ENCODE measurements at regions not wholly inside any gene's neighbourhood (a gene's known extent, or its start where the extent isn't known, plus 50 kb on each side); places are given as distances from the start of the nearest gene placed in this dataset.

DNA sequence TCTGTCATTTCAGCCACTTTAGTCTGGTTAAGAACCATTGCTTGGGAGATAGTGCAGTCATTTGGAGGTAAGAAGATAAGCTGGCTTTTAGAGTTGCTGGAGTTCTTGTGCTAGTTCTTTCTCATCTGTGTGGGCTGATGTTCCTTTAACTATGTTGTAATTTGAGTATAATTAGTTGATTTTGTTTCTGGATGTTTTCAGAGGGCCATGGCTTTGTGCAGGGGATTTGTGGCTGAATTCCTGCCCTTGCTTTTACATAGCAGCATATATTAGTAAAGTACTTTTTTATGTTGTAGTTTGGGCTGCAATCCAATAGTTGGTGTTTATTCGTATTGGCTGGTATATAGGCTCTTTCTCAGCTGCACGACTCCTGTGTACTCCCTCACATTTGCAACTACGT is 339.6 kb downstream of the ANKRD50 start:
- Histone ChIP-seq H3K18ac (ENCODE audit: low read length) (no peak overlapping the region), H2AK5ac (ENCODE audit: low read depth, low read length) (no peak overlapping the region), H2BK15ac (ENCODE audit: low read length) (no peak overlapping the region), H3K14ac (ENCODE audit: low read length) (no peak overlapping the region), H3K4me1 (ENCODE audit: control insufficient read depth in 2 of 2, insufficient read depth in 1 of 2, low read depth in 1 of 2, low read length in 2 of 2) (no peaks in the 10 kb centered on the region), H3K36me3 (replicated peaks in 1 of 2; ENCODE audit: control insufficient read depth in 2 of 2, insufficient read depth in 2 of 2, low read length in 2 of 2) (no peaks in the 10 kb centered on the region), H2BK120ac (ENCODE audit: low read depth, low read length) (no peak overlapping the region), H3K27ac (replicated peaks; ENCODE audit: low read length) (no peak overlapping the region), H3K4me2 (ENCODE audit: insufficient read depth, low read length, poor library complexity, severe bottlenecking) (no peak overlapping the region), H3K79me1 (ENCODE audit: low read depth, low read length) (no peaks in the 10 kb centered on the region), H3K23ac (ENCODE audit: low read depth, low read length, poor library complexity) (no peak overlapping the region), H3K4me3 (ENCODE audit: low read length in 2 of 2) (no peak overlapping the region), H3K9me3 (replicated peaks in 1 of 2; ENCODE audit: control insufficient read depth in 2 of 2, insufficient read depth in 1 of 2, low read depth in 1 of 2, low read length in 2 of 2) (no peaks in the 10 kb centered on the region), H2BK5ac (ENCODE audit: low read length) (no peak overlapping the region), H3K27me3 (ENCODE audit: control insufficient read depth in 3 of 3, insufficient read depth in 3 of 3, low read depth in 1 of 3, low read length in 3 of 3) (no peaks in the 10 kb centered on the region), H4K91ac (ENCODE audit: low read depth, low read length, poor library complexity) (no peak overlapping the region), H3K4ac (ENCODE audit: low read length) (no peak overlapping the region), H2BK12ac (ENCODE audit: low read length) (no peak overlapping the region), H3K9ac (ENCODE audit: low read depth, low read length, poor library complexity) (no peak overlapping the region), H4K8ac (ENCODE audit: low read depth, low read length) (no peak overlapping the region), H2AFZ (ENCODE audit: low read length) (no peak overlapping the region)
- DNase-seq (ENCODE audit: low spot score): no peak
- WGBS, 2 donors (ENCODE audit: extremely low coverage in 2 of 2, insufficient read length in 2 of 2, insufficient replicate concordance in 1 of 2): no CpG with 5 or more reads among the region's 3 CpGs

GRCh38 chr4:124386163-124386562 is 326.4 kb downstream of the ANKRD50 start:
- Histone ChIP-seq H3K9ac (ENCODE audit: low read depth, low read length, poor library complexity) (no peak overlapping the region), H3K9me3 (replicated peaks in 1 of 2; ENCODE audit: control insufficient read depth in 2 of 2, insufficient read depth in 1 of 2, low read depth in 1 of 2, low read length in 2 of 2) (no peaks in the 10 kb centered on the region), H3K14ac (ENCODE audit: low read length) (no peak overlapping the region), H3K4me3 (ENCODE audit: low read length in 2 of 2) (no peak overlapping the region), H4K91ac (ENCODE audit: low read depth, low read length, poor library complexity) (no peak overlapping the region), H3K36me3 (replicated peaks in 1 of 2; ENCODE audit: control insufficient read depth in 2 of 2, insufficient read depth in 2 of 2, low read length in 2 of 2) (no peaks in the 10 kb centered on the region), H2BK120ac (ENCODE audit: low read depth, low read length) (no peak overlapping the region), H2BK5ac (ENCODE audit: low read length) (no peak overlapping the region), H3K27ac (replicated peaks; ENCODE audit: low read length) (no peak overlapping the region), H3K4ac (ENCODE audit: low read length) (no peak overlapping the region), H3K18ac (ENCODE audit: low read length) (no peak overlapping the region), H2AFZ (ENCODE audit: low read length) (no peak overlapping the region), H3K23ac (ENCODE audit: low read depth, low read length, poor library complexity) (no peak overlapping the region), H2BK15ac (ENCODE audit: low read length) (no peak overlapping the region), H3K27me3 (ENCODE audit: control insufficient read depth in 3 of 3, insufficient read depth in 3 of 3, low read depth in 1 of 3, low read length in 3 of 3) (no peaks in the 10 kb centered on the region), H3K4me1 (ENCODE audit: control insufficient read depth in 2 of 2, insufficient read depth in 1 of 2, low read depth in 1 of 2, low read length in 2 of 2) (peaks cover 0 to 4% of the 10 kb centered on the region in 2 donors), H3K79me1 (ENCODE audit: low read depth, low read length) (no peaks in the 10 kb centered on the region), H3K4me2 (ENCODE audit: insufficient read depth, low read length, poor library complexity, severe bottlenecking) (no peak overlapping the region), H2BK12ac (ENCODE audit: low read length) (no peak overlapping the region), H4K8ac (ENCODE audit: low read depth, low read length) (no peak overlapping the region), H2AK5ac (ENCODE audit: low read depth, low read length) (no peak overlapping the region)
- no CpG with 5 or more reads among the region's 4 CpGs for WGBS, 2 donors (ENCODE audit: extremely low coverage in 2 of 2, insufficient read length in 2 of 2, insufficient replicate concordance in 1 of 2)
- DNase-seq (ENCODE audit: low spot score): no peak

DNA sequence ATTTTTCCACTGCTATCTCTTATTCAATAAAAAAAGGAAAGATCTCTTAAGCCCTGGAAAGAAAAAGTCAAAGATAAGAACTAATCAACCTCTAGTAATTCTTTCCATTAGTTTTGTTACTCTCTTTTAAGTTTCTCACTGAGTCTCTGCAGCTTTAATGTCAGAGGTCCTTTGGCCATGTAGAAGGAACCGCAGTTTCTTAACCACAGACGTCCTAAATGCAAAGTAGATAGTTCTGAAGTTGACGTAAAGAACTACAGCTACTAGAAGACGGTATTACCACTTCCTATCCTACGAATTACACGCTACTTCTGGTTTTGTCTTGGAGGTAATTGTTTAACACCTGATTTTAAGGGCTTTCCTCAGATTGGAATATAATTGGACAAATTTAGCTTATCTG is 325.9 kb downstream of the ANKRD50 start:
- no peak overlapping the region for H2BK12ac ChIP-seq (ENCODE audit: low read length)
- no peaks in the 10 kb centered on the region for H3K27me3 ChIP-seq (ENCODE audit: control insufficient read depth in 3 of 3, insufficient read depth in 3 of 3, low read depth in 1 of 3, low read length in 3 of 3)
- no peak overlapping the region for H3K4me2 ChIP-seq (ENCODE audit: insufficient read depth, low read length, poor library complexity, severe bottlenecking)
- H2AFZ ChIP-seq (ENCODE audit: low read length): no peak overlapping the region
- H2BK120ac ChIP-seq (ENCODE audit: low read depth, low read length): no peak overlapping the region
- no peak overlapping the region for H3K23ac ChIP-seq (ENCODE audit: low read depth, low read length, poor library complexity)
- H2BK5ac ChIP-seq (ENCODE audit: low read length): no peak overlapping the region
- H3K4ac ChIP-seq (ENCODE audit: low read length): no peak overlapping the region
- no peak overlapping the region for H3K14ac ChIP-seq (ENCODE audit: low read length)
- no peaks in the 10 kb centered on the region for H3K9me3 ChIP-seq (replicated peaks in 1 of 2; ENCODE audit: control insufficient read depth in 2 of 2, insufficient read depth in 1 of 2, low read depth in 1 of 2, low read length in 2 of 2)
- no peak for DNase-seq (ENCODE audit: low spot score)
- H3K4me1 ChIP-seq (ENCODE audit: control insufficient read depth in 2 of 2, insufficient read depth in 1 of 2, low read depth in 1 of 2, low read length in 2 of 2): peaks cover 0 to 4% of the 10 kb centered on the region in 2 donors
- H3K79me1 ChIP-seq (ENCODE audit: low read depth, low read length): no peaks in the 10 kb centered on the region
- no peak overlapping the region for H2BK15ac ChIP-seq (ENCODE audit: low read length)
- no peak overlapping the region for H3K9ac ChIP-seq (ENCODE audit: low read depth, low read length, poor library complexity)
- no peak overlapping the region for H3K18ac ChIP-seq (ENCODE audit: low read length)
- H4K91ac ChIP-seq (ENCODE audit: low read depth, low read length, poor library complexity): no peak overlapping the region
- no peaks in the 10 kb centered on the region for H3K36me3 ChIP-seq (replicated peaks in 1 of 2; ENCODE audit: control insufficient read depth in 2 of 2, insufficient read depth in 2 of 2, low read length in 2 of 2)
- H3K27ac ChIP-seq (replicated peaks; ENCODE audit: low read length): no peak overlapping the region
- no peak overlapping the region for H2AK5ac ChIP-seq (ENCODE audit: low read depth, low read length)
- no peak overlapping the region for H4K8ac ChIP-seq (ENCODE audit: low read depth, low read length)
- no CpG with 5 or more reads among the region's 6 CpGs for WGBS, 2 donors (ENCODE audit: extremely low coverage in 2 of 2, insufficient read length in 2 of 2, insufficient replicate concordance in 1 of 2)
- H3K4me3 ChIP-seq (ENCODE audit: low read length in 2 of 2): no peak overlapping the region

- Histone ChIP-seq H4K91ac (ENCODE audit: low read depth, low read length, poor library complexity) (no peak overlapping the region), H2AK5ac (ENCODE audit: low read depth, low read length) (no peak overlapping the region), H3K4ac (ENCODE audit: low read length) (no peak overlapping the region), H3K23ac (ENCODE audit: low read depth, low read length, poor library complexity) (no peak overlapping the region), H3K18ac (ENCODE audit: low read length) (no peak overlapping the region), H2AFZ (ENCODE audit: low read length) (no peak overlapping the region), H3K4me3 (ENCODE audit: low read length in 2 of 2) (no peak overlapping the region), H3K36me3 (replicated peaks in 1 of 2; ENCODE audit: control insufficient read depth in 2 of 2, insufficient read depth in 2 of 2, low read length in 2 of 2) (no peaks in the 10 kb centered on the region), H3K9ac (ENCODE audit: low read depth, low read length, poor library complexity) (no peak overlapping the region), H4K8ac (ENCODE audit: low read depth, low read length) (no peak overlapping the region), H3K14ac (ENCODE audit: low read length) (no peak overlapping the region), H3K27me3 (ENCODE audit: control insufficient read depth in 3 of 3, insufficient read depth in 3 of 3, low read depth in 1 of 3, low read length in 3 of 3) (no peaks in the 10 kb centered on the region), H2BK15ac (ENCODE audit: low read length) (no peak overlapping the region), H2BK5ac (ENCODE audit: low read length) (no peak overlapping the region), H2BK120ac (ENCODE audit: low read depth, low read length) (no peak overlapping the region), H3K4me2 (ENCODE audit: insufficient read depth, low read length, poor library complexity, severe bottlenecking) (no peak overlapping the region), H3K9me3 (replicated peaks in 1 of 2; ENCODE audit: control insufficient read depth in 2 of 2, insufficient read depth in 1 of 2, low read depth in 1 of 2, low read length in 2 of 2) (no peaks in the 10 kb centered on the region), H3K79me1 (ENCODE audit: low read depth, low read length) (no peaks in the 10 kb centered on the region), H2BK12ac (ENCODE audit: low read length) (no peak overlapping the region), H3K4me1 (ENCODE audit: control insufficient read depth in 2 of 2, insufficient read depth in 1 of 2, low read depth in 1 of 2, low read length in 2 of 2) (peaks cover 0 to 4% of the 10 kb centered on the region in 2 donors), H3K27ac (replicated peaks; ENCODE audit: low read length) (no peak overlapping the region)
- no CpG with 5 or more reads among the region's 1 CpG for WGBS, 2 donors (ENCODE audit: extremely low coverage in 2 of 2, insufficient read length in 2 of 2, insufficient replicate concordance in 1 of 2)
- no peak for DNase-seq (ENCODE audit: low spot score)
These were observed 322.9 kb downstream of the ANKRD50 start for GRCh38 chr4:124389591-124389990.
